Endothelial cell (in vitro differentiated cells): ENCODE measurements at regions not wholly inside any gene's neighbourhood (a gene's known extent, or its start where the extent isn't known, plus 50 kb on each side); places are given as distances from the start of the nearest gene placed in this dataset.

ENCODE experiments used
- DNase-seq: peaks from one replicate; pipeline ENCODE4 v3.0.0; 2021; ENCODE audit warnings: low spot score
- H3K27ac Mint-ChIP-seq: one replicate; pipeline ENCODE4 v1.8.0; 2021; ENCODE audit warnings: mixed read lengths, inconsistent platforms; ENCODE audit not compliant: unreplicated experiment
- H3K27me3 Mint-ChIP-seq: one replicate; pipeline ENCODE4 v1.8.0; 2021; ENCODE audit warnings: mild to moderate bottlenecking, moderate library complexity, mixed read lengths, inconsistent platforms; ENCODE audit not compliant: unreplicated experiment
- H3K36me3 Mint-ChIP-seq: one replicate; pipeline ENCODE4 v1.8.0; 2021; ENCODE audit warnings: mild to moderate bottlenecking, low read depth, mixed read lengths, inconsistent platforms; ENCODE audit not compliant: unreplicated experiment
- H3K4me1 Mint-ChIP-seq: one replicate; pipeline ENCODE4 v1.8.0; 2021; ENCODE audit warnings: mild to moderate bottlenecking, mixed read lengths, inconsistent platforms; ENCODE audit not compliant: unreplicated experiment
- H3K4me3 Mint-ChIP-seq: one replicate; pipeline ENCODE4 v1.8.0; 2021; ENCODE audit warnings: mild to moderate bottlenecking, mixed read lengths, inconsistent platforms; ENCODE audit not compliant: unreplicated experiment
- H3K9me3 Mint-ChIP-seq: one replicate; pipeline ENCODE4 v1.8.0; 2021; ENCODE audit warnings: mixed read lengths, inconsistent platforms; ENCODE audit not compliant: unreplicated experiment
- CTCF ChIP-seq: fragments of 200-600 bp; sonication (generic); IDR thresholded peaks from one replicate; pipeline ENCODE4 v1.5.0; 2021; ENCODE audit warnings: antibody characterized with exemption; ENCODE audit not compliant: unreplicated experiment

GRCh38 chr5:14937254-14937653 is 65.7 kb upstream of the ANKH start:
- TF ChIP-seq CTCF, result no peak
- no peak overlapping the region for H3K4me3 Mint-ChIP-seq
- no peaks in the 10 kb centered on the region for H3K9me3 Mint-ChIP-seq
- H3K27ac Mint-ChIP-seq, result no peak overlapping the region
- H3K36me3 Mint-ChIP-seq, result no peaks in the 10 kb centered on the region
- no peaks in the 10 kb centered on the region for H3K27me3 Mint-ChIP-seq
- H3K4me1 Mint-ChIP-seq, result no peaks in the 10 kb centered on the region
- DNase-seq, result no peak

GRCh38 chr5:14936588-14936987 is 65.0 kb upstream of the ANKH start:
- no peak for TF ChIP-seq CTCF

GRCh38 chr5:14935341-14935740 is 63.8 kb upstream of the ANKH start:
- no peak for DNase-seq
- Mint-ChIP-seq H3K27me3 (no peaks in the 10 kb centered on the region), H3K36me3 (no peaks in the 10 kb centered on the region), H3K4me1 (no peaks in the 10 kb centered on the region), H3K4me3 (no peak overlapping the region), H3K27ac (no peak overlapping the region), H3K9me3 (no peaks in the 10 kb centered on the region)
- no peak for TF ChIP-seq CTCF

More at GRCh38 chr5:14936588-14936987, 65.0 kb upstream of the ANKH start:
- Mint-ChIP-seq H3K36me3 (no peaks in the 10 kb centered on the region), H3K9me3 (no peaks in the 10 kb centered on the region), H3K27me3 (no peaks in the 10 kb centered on the region), H3K4me1 (no peaks in the 10 kb centered on the region), H3K27ac (no peak overlapping the region), H3K4me3 (no peak overlapping the region)
- no peak for DNase-seq

- no peaks in the 10 kb centered on the region for H3K9me3 Mint-ChIP-seq
- H3K36me3 Mint-ChIP-seq, result no peaks in the 10 kb centered on the region
- no peaks in the 10 kb centered on the region for H3K4me1 Mint-ChIP-seq
- no peaks in the 10 kb centered on the region for H3K27me3 Mint-ChIP-seq
- H3K4me3 Mint-ChIP-seq, result no peak overlapping the region
- H3K27ac Mint-ChIP-seq, result no peak overlapping the region
- no peak for DNase-seq
- TF ChIP-seq CTCF, result no peak
Measured at GRCh38 chr5:14932902-14933469, 61.4 kb upstream of the ANKH start.

GRCh38 chr5:14930486-14930885 is 58.9 kb upstream of the ANKH start:
- Mint-ChIP-seq H3K4me3 (no peak overlapping the region), H3K27ac (no peak overlapping the region), H3K9me3 (no peaks in the 10 kb centered on the region), H3K36me3 (no peaks in the 10 kb centered on the region), H3K4me1 (no peaks in the 10 kb centered on the region), H3K27me3 (no peaks in the 10 kb centered on the region)
- no peak for DNase-seq
- no peak for TF ChIP-seq CTCF
